Cardiac muscle cell (in vitro differentiated cells and primary cell): ENCODE measurements at regions not wholly inside any gene's neighbourhood (a gene's known extent, or its start where the extent isn't known, plus 50 kb on each side); places are given as distances from the start of the nearest gene placed in this dataset.

ENCODE experiments used
- DNase-seq, 2 donors: peaks; one replicate each; pipeline versions ENCODE4 v3.0.0 to v3.0.0-alpha.2; 2010 to 2017; ENCODE audit warnings: low read depth in 1 of 2, low spot score in 1 of 2
- H3K27ac ChIP-seq: fragments of 200-600 bp; sonication (generic); 2 replicates; pipeline ENCODE4 v1.5.1; 2016
- H3K27me3 ChIP-seq: fragments of 200-600 bp; sonication (generic); 2 replicates; pipeline ENCODE4 v1.6.0; 2016; ENCODE audit warnings: control low read depth
- H3K36me3 ChIP-seq: fragments of 200-600 bp; sonication (generic); 2 replicates; pipeline ENCODE4 v1.5.1; 2016; ENCODE audit warnings: control low read depth
- H3K4me1 ChIP-seq: fragments of 200-600 bp; sonication (generic); 2 replicates; pipeline ENCODE4 v1.8.1; 2017; ENCODE audit warnings: low read depth, mild to moderate bottlenecking, mixed run types
- H3K4me3 ChIP-seq: fragments of 200-600 bp; sonication (generic); 2 replicates; pipeline ENCODE4 v1.5.1; 2016; ENCODE audit warnings: mild to moderate bottlenecking
- H3K9me3 ChIP-seq: fragments of 200-600 bp; sonication (generic); 2 replicates; pipeline ENCODE4 v1.5.1; 2017; ENCODE audit warnings: low read depth, mild to moderate bottlenecking, control low read depth
- CTCF ChIP-seq: IDR thresholded peaks from 2 replicates; pipeline ENCODE4 v1.5.1; 2012; ENCODE audit warnings: low read depth, mild to moderate bottlenecking, low read length

GRCh38 chr11:109221190-109221589 is 200.8 kb upstream of the C11orf87 start:
- H3K36me3 ChIP-seq = no peaks in the 10 kb centered on the region
- H3K9me3 ChIP-seq = no peaks in the 10 kb centered on the region
- no peak for TF ChIP-seq CTCF
- no peak overlapping the region for H3K4me3 ChIP-seq
- no peaks in the 10 kb centered on the region for H3K27me3 ChIP-seq
- H3K4me1 ChIP-seq = no peaks in the 10 kb centered on the region
- no peak overlapping the region for H3K27ac ChIP-seq
- DNase-seq = no peak

- Histone ChIP-seq H3K9me3 (no peaks in the 10 kb centered on the region), H3K4me1 (no peaks in the 10 kb centered on the region), H3K27me3 (no peaks in the 10 kb centered on the region), H3K4me3 (no peak overlapping the region), H3K36me3 (no peaks in the 10 kb centered on the region), H3K27ac (no peak overlapping the region)
- no peak for TF ChIP-seq CTCF
- DNase-seq = no peak
Measured at GRCh38 chr11:109222761-109223160, 199.2 kb upstream of the C11orf87 start.

- Histone ChIP-seq H3K4me3 (no peak overlapping the region), H3K36me3 (no peaks in the 10 kb centered on the region), H3K9me3 (no peaks in the 10 kb centered on the region), H3K27ac (no peak overlapping the region), H3K4me1 (no peaks in the 10 kb centered on the region), H3K27me3 (no peaks in the 10 kb centered on the region)
- DNase-seq = no peak
- TF ChIP-seq CTCF = no peak
Measured at GRCh38 chr11:109223451-109223850, 198.5 kb upstream of the C11orf87 start.

- no peaks in the 10 kb centered on the region for H3K27me3 ChIP-seq
- H3K36me3 ChIP-seq = no peaks in the 10 kb centered on the region
- H3K4me1 ChIP-seq = no peaks in the 10 kb centered on the region
- no peaks in the 10 kb centered on the region for H3K9me3 ChIP-seq
- no peak overlapping the region for H3K27ac ChIP-seq
- no peak overlapping the region for H3K4me3 ChIP-seq
- no peak for DNase-seq
- no peak for TF ChIP-seq CTCF
Measured at GRCh38 chr11:109229682-109230081, 192.3 kb upstream of the C11orf87 start.

- Histone ChIP-seq H3K4me1 (no peaks in the 10 kb centered on the region), H3K27me3 (no peaks in the 10 kb centered on the region), H3K36me3 (no peaks in the 10 kb centered on the region), H3K27ac (no peak overlapping the region), H3K9me3 (no peaks in the 10 kb centered on the region), H3K4me3 (no peak overlapping the region)
- DNase-seq = peak in 1 of 2 donors; percentile 21
- no peak for TF ChIP-seq CTCF
Measured at GRCh38 chr11:109236188-109236587, 185.8 kb upstream of the C11orf87 start.

- Histone ChIP-seq H3K4me1 (no peaks in the 10 kb centered on the region), H3K4me3 (no peak overlapping the region), H3K9me3 (no peaks in the 10 kb centered on the region), H3K27ac (no peak overlapping the region), H3K27me3 (no peaks in the 10 kb centered on the region), H3K36me3 (no peaks in the 10 kb centered on the region)
- DNase-seq = peak in 1 of 2 donors; percentile 28
- no peak for TF ChIP-seq CTCF
Measured at GRCh38 chr11:109236696-109237095, 185.3 kb upstream of the C11orf87 start.
